GM23338 (cell line): ENCODE measurements at regions not wholly inside any gene's neighbourhood (a gene's known extent, or its start where the extent isn't known, plus 50 kb on each side); places are given as distances from the start of the nearest gene placed in this dataset.

Experiments used
- ATAC-seq: fragments of 200-7000 bp; cut with Tn5 transposase; 3 replicates; pipeline ENCODE4 v1.9.1; 2020
- DNase-seq: peaks from one replicate; pipeline ENCODE4 v3.0.0-alpha.2; 2015; ENCODE audit warnings: low spot score
- H2AFZ ChIP-seq: fragments of 200-600 bp; sonication (generic); 2 replicates; pipeline ENCODE4 v1.8.0; 2016; ENCODE audit warnings: antibody characterized with exemption, mild to moderate bottlenecking, moderate library complexity
- H3F3A ChIP-seq: fragments of 200-600 bp; sonication (generic); replicated peaks from 2 replicates; pipeline ENCODE4 v1.8.0; 2017; ENCODE audit warnings: antibody characterized with exemption, mixed run types, low read depth
- H3K27ac ChIP-seq: fragments of 200-600 bp; sonication (generic); 2 replicates; pipeline ENCODE4 v1.6.1; 2016; ENCODE audit warnings: low read depth
- H3K27me3 ChIP-seq: fragments of 200-600 bp; sonication (generic); 2 replicates; pipeline ENCODE4 v1.8.0; 2016; ENCODE audit warnings: mild to moderate bottlenecking, mixed run types, moderate library complexity; ENCODE audit not compliant: insufficient read depth
- H3K36me3 ChIP-seq: fragments of 200-600 bp; sonication (generic); 2 replicates; pipeline ENCODE4 v1.8.0; 2016; ENCODE audit warnings: mild to moderate bottlenecking; ENCODE audit not compliant: insufficient read depth
- H3K4me1 ChIP-seq: fragments of 200-600 bp; sonication (generic); 2 replicates; pipeline ENCODE4 v1.8.0; 2016; ENCODE audit warnings: mild to moderate bottlenecking, moderate library complexity; ENCODE audit not compliant: insufficient read depth
- H3K4me2 ChIP-seq: fragments of 200-600 bp; sonication (generic); 2 replicates; pipeline ENCODE4 v1.7.1; 2017; ENCODE audit warnings: mixed run types
- H3K4me3 ChIP-seq: fragments of 200-600 bp; sonication (generic); 2 replicates; pipeline ENCODE4 v1.6.1; 2016; ENCODE audit warnings: mixed run types
- H3K79me2 ChIP-seq: fragments of 200-600 bp; sonication (generic); replicated peaks from 2 replicates; pipeline ENCODE4 v1.8.0; 2017; ENCODE audit warnings: mild to moderate bottlenecking; ENCODE audit not compliant: insufficient read depth
- H3K9me2 ChIP-seq: fragments of 200-600 bp; sonication (generic); 2 replicates; pipeline ENCODE4 v1.8.0; 2017; ENCODE audit not compliant: insufficient read depth
- H4K20me1 ChIP-seq: fragments of 200-600 bp; sonication (generic); replicated peaks from 2 replicates; pipeline ENCODE4 v1.8.0; 2017; ENCODE audit warnings: mild to moderate bottlenecking; ENCODE audit not compliant: insufficient read depth
- H3K27ac Mint-ChIP-seq: 2 replicates; pipeline ENCODE4 v1.8.0; 2020; ENCODE audit warnings: inconsistent platforms, mild to moderate bottlenecking, moderate library complexity, mixed read lengths
- H3K27me3 Mint-ChIP-seq: 3 replicates; pipeline ENCODE4 v1.8.0; 2022; ENCODE audit warnings: low read depth, mild to moderate bottlenecking, moderate library complexity, mixed read lengths, inconsistent platforms; ENCODE audit not compliant: insufficient read depth, poor library complexity
- H3K36me3 Mint-ChIP-seq: 3 replicates; pipeline ENCODE4 v1.8.0; 2021; ENCODE audit warnings: low read depth, mild to moderate bottlenecking, inconsistent platforms, moderate library complexity, mixed read lengths
- H3K4me1 Mint-ChIP-seq: 3 replicates; pipeline ENCODE4 v1.8.0; 2020; ENCODE audit warnings: mild to moderate bottlenecking, inconsistent platforms, mixed read lengths
- H3K4me3 Mint-ChIP-seq: 3 replicates; pipeline ENCODE4 v1.8.0; 2021; ENCODE audit warnings: moderate library complexity, mild to moderate bottlenecking, inconsistent platforms, mixed read lengths
- H3K9me3 Mint-ChIP-seq: 3 replicates; pipeline ENCODE4 v1.8.0; 2020; ENCODE audit warnings: moderate library complexity, mild to moderate bottlenecking, inconsistent platforms, mixed read lengths
- CREB1 ChIP-seq: fragments of 250-450 bp; sonication (Bioruptor Pico); IDR thresholded peaks from 2 replicates; pipeline ENCODE4 v1.5.0; 2020; ENCODE audit warnings: low read depth, mild to moderate bottlenecking, moderate library complexity
- CTCF ChIP-seq, 2 experiments: fragments of 200-600 bp in 1 of 2; sonication (generic) in 1 of 2; conservative IDR thresholded peaks; 2 replicates each; pipeline versions ENCODE4 v1.5.1 to v1.6.1; 2016 to 2017; ENCODE audit warnings: antibody characterized with exemption in 2 of 2, low read depth in 2 of 2, mild to moderate bottlenecking in 2 of 2, moderate library complexity in 1 of 2
- ETS1 ChIP-seq: IDR thresholded peaks from 2 replicates; pipeline ENCODE4 v1.6.1; 2016; ENCODE audit warnings: antibody characterized with exemption
- EZH2 ChIP-seq: fragments of 200-600 bp; sonication (generic); IDR thresholded peaks from one replicate; pipeline ENCODE4 v1.8.0; 2017; ENCODE audit warnings: antibody characterized with exemption, mild to moderate bottlenecking, low read depth; ENCODE audit not compliant: unreplicated experiment
- EZH2phosphoT487 ChIP-seq: fragments of 200-600 bp; sonication (generic); IDR thresholded peaks from one replicate; pipeline ENCODE4 v1.8.1; 2018; ENCODE audit warnings: antibody characterized with exemption; ENCODE audit not compliant: unreplicated experiment
- JUNB ChIP-seq: IDR thresholded peaks from one replicate; pipeline ENCODE4 v1.6.1; 2016; ENCODE audit warnings: antibody characterized with exemption; ENCODE audit not compliant: unreplicated experiment
- NANOG ChIP-seq: IDR thresholded peaks from 2 replicates; pipeline ENCODE4 v1.6.1; 2016; ENCODE audit warnings: antibody characterized with exemption, borderline replicate concordance
- POLR2AphosphoS5 ChIP-seq: IDR thresholded peaks from 2 replicates; pipeline ENCODE4 v1.6.1; 2016; ENCODE audit warnings: antibody characterized with exemption, low read depth
- REST ChIP-seq: IDR thresholded peaks from one replicate; pipeline ENCODE4 v1.6.1; 2018; ENCODE audit warnings: antibody characterized with exemption; ENCODE audit not compliant: unreplicated experiment
- STAT1 ChIP-seq: IDR thresholded peaks from one replicate; pipeline ENCODE4 v1.6.1; 2016; ENCODE audit warnings: antibody characterized with exemption; ENCODE audit not compliant: unreplicated experiment
- ZNF114 ChIP-seq: fragments of 250-450 bp; sonication (Bioruptor Pico); IDR thresholded peaks from 2 replicates; pipeline ENCODE4 v1.5.0; 2020; ENCODE audit warnings: mild to moderate bottlenecking, moderate library complexity
- ZNF331 ChIP-seq: fragments of 250-450 bp; sonication (Bioruptor Pico); IDR thresholded peaks from 2 replicates; pipeline ENCODE4 v1.5.0; 2020; ENCODE audit warnings: low read depth, mild to moderate bottlenecking, moderate library complexity
- ZNF462 ChIP-seq: fragments of 250-450 bp; sonication (Bioruptor Pico); IDR thresholded peaks from 2 replicates; pipeline ENCODE4 v1.5.0; 2020; ENCODE audit warnings: mild to moderate bottlenecking, moderate library complexity

GRCh38 chr2:123002660-123003248 is 1022.3 kb upstream of the CNTNAP5 start:
- DNase-seq (no peak), ATAC-seq (no peak)
- TF ChIP-seq EZH2 (no peak), ETS1 (no peak), STAT1 (no peak), CTCF (conservative IDR thresholded peaks at IDR 0.05; ENCODE audit: low read depth in 2 of 2) (no peak), JUNB (no peak), ZNF331 (CRISPR knock-in tag) (no peak), REST (no peak), ZNF462 (CRISPR knock-in tag) (no peak), EZH2phosphoT487 (no peak), POLR2AphosphoS5 (no peak), NANOG (no peak), CREB1 (CRISPR knock-in tag) (no peak), ZNF114 (CRISPR knock-in tag) (no peak)
- peaks cover 34% of the 10 kb centered on the region for H3K4me1 Mint-ChIP-seq
- Histone ChIP-seq H4K20me1 (no peaks in the 10 kb centered on the region), H3F3A (no peaks in the 10 kb centered on the region; the same call in 1 of the 2 replicates), H3K36me3 (no peaks in the 10 kb centered on the region), H3K79me2 (no peaks in the 10 kb centered on the region), H3K27ac (no peak overlapping the region), H3K4me1 (peaks cover 36% of the 10 kb centered on the region), H3K27me3 (no peaks in the 10 kb centered on the region), H2AFZ (no peak overlapping the region), H3K9me2 (peaks cover 16% of the 10 kb centered on the region; the same call in 1 of the 2 replicates), H3K4me3 (no peak overlapping the region), H3K4me2 (0 out of 2 replicates have a peak overlapping the region, but pooled peaks have one; percentile 39)
- peaks cover 41% of the 10 kb centered on the region; the same call in 2 of the 3 replicates for H3K36me3 Mint-ChIP-seq
- peaks cover 3% of the 10 kb centered on the region for H3K27me3 Mint-ChIP-seq
- H3K9me3 Mint-ChIP-seq = peaks cover 22% of the 10 kb centered on the region; the same call in 2 of the 3 replicates
- H3K27ac Mint-ChIP-seq = no peak overlapping the region
- no peak overlapping the region for H3K4me3 Mint-ChIP-seq
